ENCODE measurements at regions not wholly inside any gene's neighbourhood (a gene's known extent, or its start where the extent isn't known, plus 50 kb on each side); places are given as distances from the start of the nearest gene placed in this dataset.

DNA sequence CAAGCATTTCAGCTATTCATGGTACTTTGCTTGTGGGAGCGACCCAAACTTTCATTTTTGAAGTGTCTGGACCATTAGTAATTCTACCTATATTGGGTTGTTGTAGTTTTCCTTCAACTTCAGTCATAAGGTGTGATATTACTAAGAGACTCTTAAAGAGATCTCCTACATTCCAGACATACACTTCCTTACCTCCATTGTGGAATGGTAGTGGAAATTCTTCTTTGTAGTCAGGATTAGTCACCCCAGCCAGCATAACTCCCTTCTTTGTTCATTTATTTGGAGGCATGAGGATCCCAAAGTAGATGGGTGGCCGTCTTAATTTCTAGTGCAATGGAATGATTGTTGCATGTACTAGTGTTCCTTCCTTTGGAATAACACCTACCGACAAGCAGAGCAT lies 991.4 kb downstream of the ARAP2 start:
- no peak for DNase-seq

DNA sequence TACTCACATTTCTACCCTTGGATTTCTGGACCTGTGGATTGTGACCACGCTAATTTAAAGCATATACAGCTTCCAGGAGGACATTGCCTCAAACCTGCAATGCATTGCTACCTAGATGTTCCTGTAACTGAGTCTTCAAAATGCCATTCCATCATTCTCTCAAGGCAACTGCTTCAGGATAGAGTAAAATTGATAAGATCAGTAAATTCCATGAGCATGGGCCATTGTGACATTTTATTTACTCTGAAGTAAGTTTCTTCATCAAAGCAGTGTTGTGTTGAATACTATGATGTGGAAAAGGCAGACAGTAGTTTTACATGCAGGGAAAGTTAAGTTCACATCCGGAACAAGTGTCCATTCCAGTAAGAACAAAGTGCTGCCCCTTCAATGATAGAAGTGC lies 991.0 kb downstream of the ARAP2 start:
- no peak for DNase-seq

GRCh38 chr4:35286434-35286833 lies 957.9 kb downstream of the ARAP2 start:
- no peak for DNase-seq

DNA sequence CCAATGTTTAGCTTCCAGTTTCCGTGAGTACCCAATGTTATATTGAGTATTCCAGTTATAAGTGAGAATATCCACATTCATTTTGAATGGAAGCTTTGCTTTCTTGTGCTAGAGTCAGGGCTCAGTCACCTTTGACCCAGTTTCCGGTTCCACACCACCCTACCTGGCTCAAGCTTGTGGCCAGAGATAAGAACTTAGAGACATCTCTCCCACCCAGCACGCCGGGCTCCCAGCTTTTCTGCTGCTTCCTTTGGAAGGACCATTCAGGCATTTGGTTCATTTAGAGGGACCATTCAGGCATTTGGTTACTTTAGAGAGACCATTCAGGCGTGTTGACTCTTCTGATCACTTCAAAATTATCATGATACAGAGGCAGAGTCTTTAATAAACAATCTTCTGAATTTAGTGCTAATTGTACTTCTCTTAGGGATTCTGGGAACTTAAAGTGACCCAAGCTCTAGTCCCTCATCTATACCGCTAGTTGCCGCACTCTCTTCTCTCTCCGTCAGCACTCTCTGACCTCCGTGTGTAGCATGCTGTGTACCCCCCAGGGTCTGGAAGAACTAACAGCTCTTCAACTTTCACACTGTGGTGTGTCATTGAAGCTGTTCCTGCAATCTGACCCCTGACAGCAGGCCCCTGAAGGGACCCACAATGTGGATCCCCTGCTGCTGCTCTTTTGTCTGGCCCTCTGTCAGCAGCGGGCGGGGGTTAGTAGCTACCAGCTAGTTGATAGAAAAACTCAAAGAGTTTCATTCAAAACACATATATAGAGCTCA lies 943.1 kb downstream of the ARAP2 start:
- no peak for DNase-seq

DNA sequence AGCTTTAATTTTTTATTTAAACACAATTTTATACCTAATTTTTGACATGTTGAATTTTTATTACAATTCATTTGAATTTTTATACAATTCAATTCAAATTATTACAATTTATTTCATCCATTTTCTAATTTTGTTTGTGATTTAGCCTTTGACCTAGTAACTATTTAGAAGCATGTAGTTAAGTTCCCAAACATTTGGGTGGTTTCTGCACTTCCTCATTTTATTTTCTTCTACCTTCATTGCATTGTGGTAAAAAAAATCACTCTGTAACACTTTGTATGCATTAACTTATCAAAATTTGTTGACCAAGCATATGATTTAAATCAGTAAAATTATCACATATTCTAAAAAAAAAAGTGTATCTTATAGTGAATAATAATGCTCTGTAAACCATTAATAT lies 928.9 kb downstream of the ARAP2 start:
- no peak for DNase-seq

DNA sequence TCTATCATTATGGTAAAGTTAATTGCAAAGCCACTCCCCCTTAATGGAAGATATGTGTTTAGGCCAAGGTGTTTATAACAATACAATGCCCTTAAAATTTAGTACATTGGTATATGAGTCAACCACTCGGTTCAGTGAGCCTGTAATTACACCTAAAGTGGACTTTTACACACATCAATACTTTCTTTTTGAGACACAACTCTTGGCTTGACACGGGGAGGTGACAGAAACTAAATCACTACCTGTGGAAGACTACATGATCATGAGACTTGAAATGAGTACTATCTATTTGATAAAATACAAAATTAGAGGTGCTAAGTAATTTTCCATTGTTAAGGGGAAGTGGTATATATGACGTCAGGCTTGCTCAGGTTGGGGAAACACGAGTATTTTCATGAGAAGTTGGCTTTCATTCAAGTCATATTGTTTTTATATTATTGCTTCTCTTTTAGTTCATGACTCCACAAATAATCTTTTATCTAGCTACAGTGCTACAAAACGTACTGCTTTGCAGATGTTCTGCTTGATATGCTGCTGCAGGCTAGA lies 918.3 kb downstream of the ARAP2 start:
- DNase-seq = no peak

DNA sequence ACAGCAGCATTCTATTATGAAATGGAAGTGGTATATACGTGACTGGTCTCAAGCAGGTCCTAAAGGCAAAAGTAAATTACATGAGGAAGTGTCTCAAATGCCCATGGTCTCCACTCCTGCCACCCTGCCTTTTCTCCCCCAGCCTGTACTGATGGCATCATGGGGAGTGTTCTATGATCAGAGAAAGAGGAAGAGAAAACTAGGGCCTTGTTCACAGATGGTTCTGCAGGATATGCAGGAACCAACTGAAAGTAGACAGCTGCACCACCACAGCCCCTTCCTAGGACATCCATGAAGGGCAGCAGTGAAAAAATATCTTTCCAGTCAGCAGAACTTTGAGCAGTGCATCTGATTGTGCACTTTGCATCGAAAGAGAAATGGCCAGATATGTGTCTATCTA lies 901.5 kb downstream of the ARAP2 start:
- no peak for DNase-seq

- no peak for DNase-seq
These were observed 897.0 kb downstream of the ARAP2 start for GRCh38 chr4:35347276-35347675.

DNA sequence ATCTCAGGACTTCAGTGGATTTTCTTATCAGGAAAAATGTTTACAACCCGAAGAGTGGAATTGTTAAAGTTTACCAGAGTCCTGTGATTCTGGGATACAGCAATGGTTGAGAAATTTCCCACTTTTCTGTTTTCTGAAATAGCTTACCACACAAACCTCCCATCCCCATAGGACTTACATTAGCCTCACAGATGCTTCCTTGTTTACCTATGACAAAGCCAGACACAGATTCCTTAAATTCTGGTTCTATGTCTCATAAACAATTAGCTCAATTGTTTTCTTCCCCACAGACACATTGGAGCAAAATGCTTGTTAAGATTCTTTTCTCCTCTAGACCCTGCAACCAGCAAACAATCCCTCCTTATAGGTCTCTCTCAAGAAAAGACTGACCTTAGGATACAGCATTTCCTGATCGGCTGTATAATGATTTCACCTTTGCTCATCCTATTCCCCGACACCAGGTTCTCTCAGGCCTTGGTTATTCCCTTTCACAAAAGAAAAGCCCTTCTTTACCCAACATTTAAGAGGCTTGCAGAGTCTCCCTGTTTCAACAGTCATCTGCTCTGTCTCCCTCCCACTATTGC lies 886.2 kb downstream of the ARAP2 start:
- DNase-seq = no peak

DNA sequence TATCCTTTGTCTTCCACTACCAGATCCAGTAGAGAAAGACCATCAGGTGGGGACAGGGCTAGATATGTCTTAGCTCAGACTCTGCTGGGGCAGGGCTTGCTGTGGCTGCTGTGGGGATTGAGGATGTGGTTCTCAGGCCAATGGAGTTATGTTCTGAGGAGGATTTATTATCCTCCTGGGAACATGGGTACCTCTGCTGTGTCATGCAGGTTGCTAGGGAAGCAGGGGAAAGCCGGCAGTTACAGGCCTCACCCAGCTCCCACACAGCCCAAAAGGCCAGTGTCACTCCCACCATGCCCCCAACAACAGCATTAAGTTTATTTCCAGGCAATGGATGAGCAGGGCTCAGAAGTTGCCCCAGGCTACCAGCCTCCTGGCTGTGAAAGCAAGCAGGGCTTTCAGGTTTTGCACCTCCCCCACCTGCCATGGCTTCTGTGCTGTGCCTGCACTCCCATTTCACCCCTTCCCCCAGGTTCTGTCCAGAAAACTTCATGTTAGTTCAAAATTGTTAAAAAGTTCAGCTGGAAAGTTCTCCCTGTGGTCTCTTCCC lies 879.9 kb downstream of the ARAP2 start:
- DNase-seq = no peak

GRCh38 chr4:35365186-35365585 lies 879.1 kb downstream of the ARAP2 start:
- DNase-seq = no peak

GRCh38 chr4:35399912-35400311 lies 844.4 kb downstream of the ARAP2 start:
- DNase-seq = no peak

GRCh38 chr4:35423104-35423503 lies 821.2 kb downstream of the ARAP2 start:
- DNase-seq = no peak

DNA sequence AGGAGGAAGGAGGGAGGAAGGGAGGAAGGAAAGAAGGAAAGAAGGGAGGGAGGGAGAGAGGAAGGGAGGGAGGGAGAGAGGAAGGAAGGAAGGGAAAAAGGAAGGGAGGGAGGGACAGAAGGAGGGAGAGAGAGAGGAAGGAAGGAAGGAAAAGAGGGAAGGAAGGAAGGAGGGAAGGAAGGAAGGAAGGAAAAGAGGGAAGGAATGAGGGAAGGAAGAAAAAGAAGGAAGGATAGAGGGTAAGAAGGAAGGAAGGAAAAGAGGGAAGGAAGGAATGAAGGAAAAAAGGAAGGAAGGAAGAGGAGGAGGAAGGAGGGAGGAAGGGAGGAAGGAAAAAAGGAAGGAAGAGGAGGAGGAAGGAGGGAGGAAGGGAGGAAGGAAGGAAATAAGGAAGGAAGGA lies 796.8 kb downstream of the ARAP2 start:
- no peak for DNase-seq

- no peak for DNase-seq
These were observed 785.3 kb downstream of the ARAP2 start for GRCh38 chr4:35459045-35459444.

- DNase-seq = no peak
These were observed 782.2 kb downstream of the ARAP2 start for GRCh38 chr4:35461931-35462659.

GRCh38 chr4:35463251-35463952 lies 780.9 kb downstream of the ARAP2 start:
- no peak for DNase-seq

DNA sequence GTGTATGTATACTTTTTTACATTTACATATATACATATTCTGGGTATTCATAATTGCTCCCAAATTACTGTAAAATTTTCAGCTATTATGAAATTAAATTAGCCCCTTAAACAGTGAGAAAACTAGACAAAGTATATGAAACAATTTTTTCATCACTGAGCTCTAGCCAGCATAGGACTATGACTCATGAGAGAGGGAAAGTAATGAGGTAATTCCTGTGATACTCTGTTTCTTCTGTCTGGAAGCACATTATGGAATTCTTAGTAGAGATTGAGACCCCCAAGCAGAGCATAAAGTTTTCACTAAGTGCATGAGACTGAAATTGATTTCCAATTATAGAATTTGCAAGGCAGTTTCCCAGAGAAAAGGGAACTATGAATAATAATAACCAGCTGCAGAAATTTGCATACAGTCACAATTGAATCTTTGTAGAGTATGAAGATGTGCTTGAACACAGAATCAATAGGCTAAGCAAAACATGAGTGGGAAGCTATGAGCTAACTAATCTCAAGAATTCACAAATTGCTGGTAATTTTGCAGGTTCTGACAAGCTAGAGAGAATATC lies 779.3 kb downstream of the ARAP2 start:
- no peak for DNase-seq

DNA sequence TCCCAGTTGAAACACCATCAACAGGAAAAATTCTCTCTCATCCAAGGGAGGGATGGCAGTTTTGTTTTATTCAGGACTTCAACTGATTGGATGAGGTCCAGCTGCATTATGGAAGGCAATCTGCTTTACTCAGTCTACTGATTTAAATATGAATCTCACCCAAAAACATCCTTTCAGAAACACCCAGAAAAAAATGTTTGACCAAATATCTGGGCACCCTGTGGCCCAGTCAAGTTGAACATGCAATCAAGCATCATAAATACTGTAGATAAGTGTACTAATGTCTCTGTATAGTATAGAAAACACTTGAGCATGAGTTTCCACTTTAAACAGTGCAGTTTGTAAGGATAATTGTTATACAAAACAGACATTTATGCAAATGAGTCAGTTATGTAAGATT lies 753.2 kb downstream of the ARAP2 start:
- no peak for DNase-seq

GRCh38 chr4:35493977-35494376 lies 750.3 kb downstream of the ARAP2 start:
- no peak for DNase-seq

- no peak for DNase-seq
These were observed 749.4 kb downstream of the ARAP2 start for GRCh38 chr4:35494955-35495354.

- no peak for DNase-seq
These were observed 743.5 kb downstream of the ARAP2 start for GRCh38 chr4:35500812-35501211.

DNA sequence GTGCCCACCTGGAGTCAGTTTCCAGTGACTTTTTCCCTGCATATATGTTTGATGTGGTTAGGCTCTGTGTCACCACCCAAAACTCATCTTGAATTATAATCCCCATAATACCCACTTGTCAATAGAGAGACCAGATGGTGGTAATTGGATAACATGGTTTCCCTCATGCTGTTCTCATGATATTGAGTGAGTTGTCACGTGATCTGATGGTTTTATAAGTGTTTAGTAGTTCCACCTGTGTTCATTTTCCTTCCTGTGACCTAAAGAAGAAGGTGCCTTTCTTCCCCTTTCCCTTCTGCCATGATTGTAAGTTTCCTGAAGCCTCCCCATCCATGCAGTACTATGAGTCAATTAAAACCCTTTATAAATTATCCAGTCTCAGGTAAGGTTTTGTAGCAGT lies 740.9 kb downstream of the ARAP2 start:
- no peak for DNase-seq

All from NK-92 treated with Interleukin-12 subunit alpha and Interleukin-12 subunit beta, amount 100 ng/mL, for 24 hours (cell line).